GM10248 (cell line): ENCODE measurements at regions not wholly inside any gene's neighbourhood (a gene's known extent, or its start where the extent isn't known, plus 50 kb on each side); places are given as distances from the start of the nearest gene placed in this dataset.

ENCODE experiments used
- CTCF ChIA-PET: fragments of 300-600 bp; sonication (Branson Sonifier 250); formaldehyde crosslinking; extraction: SDS; loops from one replicate; lab custom pipeline; 2021; ENCODE audit warnings: antibody characterized with exemption; lab: Yijun Ruan, JAX
- POLR2A ChIA-PET: fragments of 350-650 bp; sonication (Branson Sonifier 250); formaldehyde crosslinking; extraction: SDS; loops from one replicate; lab custom pipeline; 2020; ENCODE audit warnings: antibody characterized with exemption; lab: Yijun Ruan, JAX
- DNase-seq: peaks from one replicate; pipeline ENCODE4 v3.0.0; 2012; ENCODE audit errors: extremely low spot score
- CTCF ChIP-seq: IDR thresholded peaks from 2 replicates; pipeline ENCODE4 v1.5.1; 2012; ENCODE audit warnings: mild to moderate bottlenecking, low read depth; ENCODE audit errors: extremely low read depth, missing control alignments, control extremely low read depth

- CTCF ChIA-PET = interaction anchor here (1.3 to 1.8 kb wide), 3 partner anchors 18 to 76 kb away, joined by 3 to 4 read pairs (median 3); no protein-coding TSS in a partner anchor
- POLR2A ChIA-PET = no interaction called here
- no peak for TF ChIP-seq CTCF
- no peak for DNase-seq
Observed at GRCh38 chr21:34272321-34272720, 91.5 kb upstream of the KCNE2 start.

GRCh38 chr21:34274001-34274400 lies 89.8 kb upstream of the KCNE2 start:
- DNase-seq = no peak
- CTCF ChIA-PET = interaction anchor here (1.2 to 2.0 kb wide), 2 partner anchors 9 to 351 kb away, joined by 3 to 8 read pairs; no protein-coding TSS in a partner anchor
- POLR2A ChIA-PET = no interaction called here
- no peak for TF ChIP-seq CTCF

GRCh38 chr21:34276711-34277425 lies 86.9 kb upstream of the KCNE2 start:
- peak; percentile 23 for DNase-seq
- ChIA-PET CTCF (no interaction called here), POLR2A (no interaction called here)
- TF ChIP-seq CTCF = no peak

- TF ChIP-seq CTCF = no peak
- POLR2A ChIA-PET = interaction anchor here (0.7 kb wide), 1 partner anchor 690 kb away, joined by 4 read pairs; the partner anchor contains the start of gene DONSON
- CTCF ChIA-PET = no interaction called here
- DNase-seq = no peak
Observed at GRCh38 chr21:34278451-34278850, 85.4 kb upstream of the KCNE2 start.

GRCh38 chr21:34279285-34279684 lies 84.5 kb upstream of the KCNE2 start:
- no peak for DNase-seq
- POLR2A ChIA-PET = interaction anchor here (0.7 kb wide), 1 partner anchor 691 kb away, joined by 4 read pairs; the partner anchor contains the start of gene DONSON
- no peak for TF ChIP-seq CTCF
- CTCF ChIA-PET = no interaction called here

GRCh38 chr21:34279883-34280282 lies 83.9 kb upstream of the KCNE2 start:
- DNase-seq = no peak
- no peak for TF ChIP-seq CTCF
- CTCF ChIA-PET = no interaction called here
- POLR2A ChIA-PET = no interaction called here

- ChIA-PET POLR2A (no interaction called here), CTCF (no interaction called here)
- no peak for DNase-seq
- TF ChIP-seq CTCF = no peak
Observed at GRCh38 chr21:34280389-34280795, 83.4 kb upstream of the KCNE2 start.
